Activated naive CD4-positive, alpha-beta T cell treated with Interleukin-2 at 50 U/mL for 16 hours (primary cell): ENCODE measurements at regions not wholly inside any gene's neighbourhood (a gene's known extent, or its start where the extent isn't known, plus 50 kb on each side); places are given as distances from the start of the nearest gene placed in this dataset.

Source experiments
- DNase-seq: peaks from one replicate; pipeline ENCODE4 v3.0.0-alpha.2; 2020

DNA sequence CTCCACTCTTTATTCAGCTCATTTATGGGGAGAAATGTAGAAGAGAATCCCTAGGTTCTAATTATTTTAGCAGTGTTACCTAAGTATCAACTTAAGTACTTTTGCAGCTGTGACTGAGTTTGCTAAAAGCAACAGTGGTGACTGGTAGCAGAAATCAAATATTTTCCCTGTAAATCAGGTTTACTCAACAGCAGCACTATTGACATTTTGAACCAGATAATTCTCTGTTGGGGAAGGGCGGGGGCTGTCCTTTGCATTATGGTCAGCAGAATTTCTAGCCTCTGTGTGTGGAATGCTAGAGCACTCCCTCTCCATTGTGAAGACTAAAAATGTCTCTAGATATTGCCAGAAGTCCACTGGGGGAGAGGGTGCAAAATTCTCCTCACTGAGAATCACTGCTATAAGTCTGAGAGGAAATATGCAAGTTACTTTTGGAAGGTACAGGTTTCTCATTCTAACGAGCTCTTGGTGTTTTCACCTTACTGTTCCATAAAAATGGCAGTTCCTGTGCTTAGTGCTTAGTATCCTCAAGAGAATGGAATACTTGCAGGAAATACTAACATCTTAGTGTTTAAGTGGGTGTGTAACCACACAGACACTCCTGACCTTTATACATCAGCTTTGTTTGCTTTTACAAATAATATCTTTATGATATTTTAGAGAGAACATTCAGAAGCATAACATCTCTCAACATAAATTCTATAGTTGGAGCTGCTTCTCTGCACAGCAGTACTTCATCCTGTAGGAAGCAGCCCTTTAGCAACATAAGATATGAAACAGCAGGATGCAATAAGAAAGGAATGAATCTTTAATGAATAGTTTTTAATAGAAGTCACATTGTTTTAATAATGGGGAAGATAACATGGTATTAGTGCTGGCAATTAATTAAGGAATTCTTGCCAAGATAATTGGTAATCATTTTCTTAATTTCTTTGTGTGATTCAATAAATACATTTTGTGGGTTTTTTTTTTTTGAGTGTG, 246.5 kb upstream of the GOLIM4 start:
- no peak for DNase-seq

DNA sequence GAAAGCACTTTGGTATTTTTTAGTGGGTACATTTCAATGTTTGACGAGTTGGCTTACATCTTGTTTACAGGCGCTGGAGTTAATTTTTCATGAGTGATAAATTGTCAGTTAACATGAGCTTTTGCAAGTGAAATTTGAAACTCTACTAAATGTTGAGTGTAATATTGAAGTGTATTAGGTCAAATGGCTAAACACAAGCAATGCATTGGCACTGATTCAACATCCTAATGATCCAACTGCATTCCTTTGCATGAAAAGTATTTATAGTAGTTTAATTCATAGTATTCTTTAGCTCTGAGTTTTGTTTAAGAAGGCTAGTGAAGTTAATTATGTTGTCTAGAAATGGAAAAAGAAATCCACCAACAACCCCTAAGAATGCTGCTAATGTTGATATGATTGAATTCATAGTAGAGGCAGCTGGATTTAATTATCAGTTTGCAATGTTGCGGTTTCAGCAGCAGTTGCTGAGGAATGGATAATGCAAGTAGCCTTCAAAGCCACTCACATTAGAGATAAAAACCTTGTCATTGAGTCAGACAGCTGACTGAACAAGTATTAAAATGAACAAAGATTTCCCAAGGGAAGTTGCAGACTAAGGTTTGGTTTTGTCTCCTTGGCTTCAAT, 245.6 kb upstream of the GOLIM4 start:
- no peak for DNase-seq

DNA sequence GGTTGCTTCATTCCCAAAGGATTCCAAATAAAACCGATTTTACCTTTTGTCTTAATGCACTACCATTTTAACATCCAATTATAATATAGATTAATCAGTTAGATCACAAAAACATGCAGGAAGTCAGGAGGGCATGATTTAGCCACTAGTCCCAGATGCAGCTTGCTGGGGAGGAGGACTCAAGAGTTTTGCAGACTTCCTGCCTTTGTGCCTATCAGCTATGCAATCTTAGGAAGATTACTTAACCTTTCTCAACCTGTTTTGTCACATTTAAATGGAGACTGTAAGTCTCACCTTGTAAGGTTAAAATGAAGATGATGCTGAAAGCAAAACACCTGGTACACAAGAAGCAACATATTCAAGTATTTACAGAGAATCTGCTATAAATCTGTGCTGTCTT, 242.4 kb upstream of the GOLIM4 start:
- no peak for DNase-seq

DNA sequence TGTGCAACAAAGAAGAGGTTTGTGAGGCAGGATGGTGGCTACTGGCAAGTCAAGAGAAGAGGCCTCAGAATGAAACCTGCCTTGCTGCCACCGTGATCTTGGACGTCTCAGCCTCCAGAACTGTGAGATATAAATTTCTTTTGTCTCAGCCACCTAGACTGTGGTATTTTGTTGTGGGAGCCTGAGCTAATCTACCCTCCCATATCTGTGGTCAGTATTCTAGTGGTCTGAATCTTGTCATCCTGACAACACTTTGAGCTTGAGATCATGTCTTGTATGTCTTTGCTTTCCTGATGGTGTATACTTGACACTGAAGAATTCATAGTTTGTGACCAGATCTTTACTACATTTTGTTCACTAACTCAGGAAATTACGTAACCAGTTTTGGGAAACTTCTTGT, 240.6 kb upstream of the GOLIM4 start:
- no peak for DNase-seq

DNA sequence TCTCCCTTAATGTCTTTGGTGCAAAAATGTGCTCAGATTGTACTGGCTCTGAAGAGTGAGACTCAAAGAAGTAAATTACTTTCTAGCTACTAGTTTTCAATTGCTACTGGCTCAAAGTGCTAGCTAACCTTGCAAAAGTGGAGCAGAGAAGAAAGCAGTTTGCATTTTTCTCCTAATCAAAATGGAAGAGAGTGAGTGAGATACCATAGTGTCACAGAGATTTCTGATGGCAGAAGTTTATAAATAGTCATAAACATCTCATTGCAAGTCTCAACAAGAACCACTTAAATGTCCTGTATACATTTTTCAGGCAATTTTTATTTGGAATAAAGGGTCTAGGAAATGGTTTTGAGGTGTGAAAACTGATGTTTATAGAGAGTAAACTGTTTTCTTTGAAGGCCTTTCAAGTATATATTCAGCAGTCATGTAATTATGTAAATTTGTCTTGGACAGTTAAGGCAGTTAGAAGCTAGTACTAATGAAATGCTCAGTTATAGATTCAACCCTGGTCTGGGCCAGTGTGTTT, 237.7 kb upstream of the GOLIM4 start:
- DNase-seq = no peak

DNA sequence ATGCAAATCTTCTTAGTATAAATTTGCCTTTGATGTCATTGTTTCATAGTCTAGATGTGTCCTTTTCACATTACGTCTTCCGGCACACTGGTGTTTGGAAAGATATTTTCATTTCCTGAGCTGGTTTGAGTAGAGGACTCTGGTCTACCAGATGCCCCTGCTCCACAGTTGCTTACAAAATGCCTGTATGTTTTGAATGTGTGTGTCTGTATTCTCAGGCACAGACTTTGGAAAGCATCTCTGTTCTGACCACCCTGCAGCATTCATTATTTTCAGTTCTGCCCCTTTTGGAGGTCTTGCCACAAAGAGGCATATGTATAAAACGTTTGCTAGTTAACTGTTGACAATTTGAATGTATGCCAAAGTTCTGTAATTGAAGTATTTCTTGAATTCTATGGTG, 236.0 kb upstream of the GOLIM4 start:
- DNase-seq = no peak

DNA sequence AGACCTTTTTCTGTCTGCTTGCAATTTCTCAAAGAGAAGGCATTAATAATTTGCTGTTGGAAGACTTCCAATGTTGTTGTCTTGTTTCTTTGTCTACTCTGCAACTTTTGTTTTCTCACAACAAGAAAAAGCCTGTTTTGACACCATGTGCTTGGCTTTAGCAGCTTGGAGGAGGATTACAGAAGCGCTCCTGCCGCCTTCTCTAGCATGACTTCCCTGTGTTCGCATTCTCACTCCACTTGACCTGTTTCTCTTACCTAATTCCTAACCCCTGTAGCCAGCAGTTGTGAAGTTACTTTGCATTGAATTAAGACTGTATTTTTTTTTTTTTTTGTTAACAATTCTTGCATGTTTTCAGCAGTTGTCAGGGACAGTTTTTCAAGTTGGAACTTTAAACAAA, 235.3 kb upstream of the GOLIM4 start:
- no peak for DNase-seq

DNA sequence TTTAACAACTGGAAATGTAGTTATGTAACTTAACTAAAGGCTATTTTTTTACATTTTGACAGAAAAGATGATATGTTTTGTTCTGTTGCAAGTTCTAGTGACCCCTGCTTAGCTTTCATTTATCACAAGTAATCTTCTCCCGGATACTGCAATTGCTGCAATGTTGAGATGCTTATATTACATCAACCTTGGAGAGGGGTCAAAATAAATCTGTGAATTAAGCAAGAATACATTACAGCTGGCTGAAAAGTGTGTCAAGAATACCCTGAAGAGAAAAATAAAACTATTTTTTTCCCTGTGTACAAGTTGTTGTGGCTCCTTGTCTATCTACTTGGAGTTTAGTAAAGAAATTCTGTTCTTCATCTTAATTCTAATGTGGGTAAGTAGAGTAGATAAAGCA, 232.1 kb upstream of the GOLIM4 start:
- DNase-seq = no peak

DNA sequence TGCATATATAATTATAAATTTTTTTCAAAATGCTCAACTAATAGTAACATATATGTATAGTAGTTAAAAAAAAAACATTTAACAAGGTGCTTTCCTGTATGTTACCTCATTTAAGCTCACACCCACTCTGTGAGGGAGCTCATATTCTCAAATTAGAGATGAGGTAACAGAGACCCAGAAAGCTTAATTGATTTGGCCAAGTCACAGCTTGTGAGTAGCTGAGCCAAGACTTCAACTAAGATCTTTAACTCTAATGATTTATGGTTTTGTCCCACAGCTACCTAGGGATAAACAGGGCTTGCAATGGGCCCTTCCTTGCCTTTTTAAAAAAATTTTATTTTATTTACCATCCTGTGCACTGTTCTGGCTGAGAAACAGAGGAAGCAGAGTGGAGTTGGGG, 230.0 kb upstream of the GOLIM4 start:
- DNase-seq = no peak

DNA sequence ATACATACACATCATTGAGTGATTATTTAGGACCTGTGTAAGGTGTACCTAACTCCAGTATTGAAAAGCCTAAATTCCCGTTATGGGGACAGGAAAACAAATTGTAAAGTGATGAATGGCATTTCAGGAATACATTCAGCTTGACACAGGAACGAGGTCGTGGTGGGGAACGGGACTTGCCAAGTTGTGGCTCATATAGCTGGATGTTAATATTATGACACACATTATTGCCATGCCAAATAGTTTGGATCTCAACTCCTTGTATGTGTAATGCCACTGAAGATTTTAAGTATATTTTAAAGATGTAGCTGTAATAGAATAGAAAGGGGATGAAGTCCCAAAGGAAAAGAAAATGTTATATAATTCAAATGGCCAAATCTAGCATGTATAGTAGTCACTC, 227.2 kb upstream of the GOLIM4 start:
- no peak for DNase-seq

DNA sequence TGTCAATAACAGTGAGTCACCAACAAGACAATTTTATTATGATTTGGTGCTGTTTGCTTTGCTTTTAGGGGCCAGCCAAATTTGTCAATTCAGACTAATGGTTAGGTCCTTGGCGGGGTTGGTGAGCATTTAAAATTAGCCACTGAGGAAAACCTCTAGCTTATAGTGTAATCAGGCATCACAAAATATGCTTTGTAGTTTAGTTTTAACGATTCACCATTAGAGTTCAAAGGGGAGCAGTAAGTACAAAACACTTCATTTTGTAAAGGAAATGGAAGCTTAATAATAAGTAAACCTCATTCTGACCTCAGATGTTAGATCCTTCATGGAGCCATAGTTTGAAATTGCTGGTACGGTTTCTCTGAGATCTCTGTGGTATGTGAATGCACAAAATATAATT, 218.4 kb upstream of the GOLIM4 start:
- no peak for DNase-seq

DNA sequence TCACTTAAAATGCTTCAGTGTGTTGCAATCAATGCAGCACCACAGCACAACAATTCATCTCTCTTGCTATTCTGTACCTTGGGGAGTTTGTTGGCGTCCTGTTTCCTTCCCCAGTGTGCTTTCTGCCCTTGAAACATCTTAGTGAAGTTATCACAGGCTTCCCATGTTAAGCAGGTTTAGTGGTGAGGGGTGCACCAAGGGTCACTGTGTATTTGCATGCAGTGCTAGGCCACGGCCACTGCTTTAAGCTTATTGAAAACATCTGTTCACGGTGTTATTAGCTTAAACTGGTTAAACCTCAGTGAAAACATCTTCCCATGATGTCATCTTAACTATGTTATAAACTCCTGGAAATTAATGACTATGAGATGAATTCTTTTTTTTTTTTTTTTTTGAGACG, 217.3 kb upstream of the GOLIM4 start:
- no peak for DNase-seq

DNA sequence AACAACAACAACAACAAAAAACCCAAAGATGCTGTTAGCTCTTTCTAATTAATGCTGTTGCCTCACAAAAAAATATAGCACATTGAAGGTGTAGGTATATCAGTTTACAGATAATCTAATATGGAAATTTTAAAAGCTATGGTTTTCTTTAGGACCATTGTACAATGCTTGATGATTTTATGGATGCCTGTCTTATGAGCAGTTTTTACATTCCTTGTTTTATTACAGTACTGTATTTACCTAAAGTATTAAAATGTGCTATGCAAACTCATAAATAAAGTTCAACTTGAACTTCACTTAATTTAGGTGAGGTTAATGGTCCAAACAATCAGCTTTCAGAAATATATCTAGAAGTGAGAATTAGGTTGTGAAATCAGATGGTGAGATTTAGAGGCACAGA, 212.2 kb upstream of the GOLIM4 start:
- no peak for DNase-seq

DNA sequence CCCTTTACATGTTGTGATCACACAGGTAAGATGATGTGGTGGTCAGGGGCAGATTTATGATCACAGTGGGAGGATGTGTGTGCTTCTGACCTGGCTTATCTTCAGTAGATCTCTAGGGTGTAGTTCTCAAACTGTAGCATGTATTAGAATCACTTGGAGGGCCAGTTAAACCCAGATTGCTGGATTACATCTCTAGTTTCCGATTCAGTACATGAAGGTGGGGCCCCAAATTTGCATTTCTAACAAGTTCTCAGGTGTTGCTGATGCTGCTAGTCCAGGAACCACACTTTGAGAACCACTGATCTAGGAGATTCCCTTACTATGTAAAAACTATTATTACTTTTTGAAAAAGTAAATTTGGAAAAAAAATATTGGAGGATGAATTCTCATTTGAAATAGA, 199.3 kb upstream of the GOLIM4 start:
- no peak for DNase-seq

DNA sequence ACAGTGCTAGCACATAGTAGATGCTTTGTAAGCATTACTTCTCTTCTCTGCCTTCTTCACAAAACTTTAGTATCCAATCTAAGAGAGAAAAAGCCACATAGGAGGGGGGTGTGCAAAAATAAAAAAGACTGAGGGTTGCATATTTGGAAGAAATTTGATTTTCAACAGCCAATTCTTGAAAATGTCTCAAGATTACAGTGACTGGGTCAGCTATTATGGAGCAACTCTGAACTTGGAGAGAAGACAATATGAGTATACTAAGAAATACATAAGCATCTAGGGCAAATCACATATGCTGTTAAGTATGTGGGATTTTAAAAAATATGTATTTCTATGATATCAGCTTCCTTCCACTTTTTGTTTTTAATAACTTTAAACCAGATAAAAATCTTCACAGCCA, 196.6 kb upstream of the GOLIM4 start:
- DNase-seq = no peak

DNA sequence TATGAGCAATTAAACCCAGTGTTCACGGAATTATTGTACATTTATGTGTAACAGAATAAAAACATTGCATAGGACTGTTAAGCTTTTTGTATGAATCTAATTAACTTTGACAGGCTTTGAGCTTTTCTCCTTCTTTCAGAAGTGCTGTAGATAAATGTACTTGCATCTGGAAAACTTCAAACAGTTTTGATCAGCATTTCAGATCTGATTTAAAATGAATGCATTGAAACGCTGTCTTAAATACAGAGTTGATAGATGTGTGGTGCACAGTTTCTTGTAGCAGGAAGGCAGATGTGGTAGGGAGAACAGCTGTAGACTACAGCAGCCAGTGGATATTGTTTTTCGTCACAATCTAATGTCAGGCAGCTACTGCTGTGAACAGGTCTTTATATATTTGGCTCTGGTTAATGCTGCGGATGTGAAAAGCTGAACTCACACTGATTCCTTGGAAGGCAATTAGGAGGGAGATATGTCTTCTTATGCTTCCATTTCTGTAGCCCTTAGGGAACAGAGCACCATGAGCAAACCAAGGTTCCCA, 193.8 kb upstream of the GOLIM4 start:
- no peak for DNase-seq

DNA sequence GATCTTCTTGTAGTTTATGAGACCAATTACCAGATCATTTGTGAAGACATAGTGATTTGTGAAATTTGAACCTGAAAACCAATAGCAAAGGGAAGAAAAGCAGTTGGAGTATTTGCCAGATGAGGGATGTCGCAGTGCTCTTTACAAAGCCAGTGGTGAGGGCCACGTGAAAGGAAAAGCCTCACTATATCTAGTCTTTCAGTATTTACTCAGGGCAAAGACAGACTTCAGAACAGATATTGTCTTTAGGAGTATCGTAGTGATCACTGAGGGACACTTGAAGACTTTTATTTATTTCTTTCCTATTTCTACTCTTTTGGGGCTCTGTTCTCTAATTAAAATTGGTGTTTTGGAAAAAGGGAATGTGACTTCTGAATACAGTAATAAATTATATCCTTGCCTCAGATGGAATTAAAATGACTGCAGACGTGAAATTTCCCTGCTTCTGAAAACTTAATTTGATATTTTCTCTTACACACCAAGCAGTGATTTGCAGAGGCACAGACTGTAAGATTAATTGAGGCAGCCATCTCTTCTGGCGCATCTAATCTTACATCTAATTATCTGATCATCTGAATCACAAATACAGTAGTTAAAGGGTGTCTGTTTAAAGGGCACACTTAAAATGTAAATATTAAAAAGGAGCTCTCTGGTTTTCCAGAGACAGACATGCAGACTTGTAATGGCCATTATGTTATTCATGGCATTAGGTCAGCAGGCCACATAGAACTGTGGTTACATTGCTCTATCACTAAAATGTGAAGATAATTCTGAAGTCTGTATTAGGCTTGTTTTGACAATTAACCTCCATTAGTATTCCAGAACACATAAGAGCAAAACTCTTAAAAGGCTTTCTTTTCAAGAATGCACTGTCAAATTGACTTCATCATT, 193.0 kb upstream of the GOLIM4 start:
- no peak for DNase-seq

DNA sequence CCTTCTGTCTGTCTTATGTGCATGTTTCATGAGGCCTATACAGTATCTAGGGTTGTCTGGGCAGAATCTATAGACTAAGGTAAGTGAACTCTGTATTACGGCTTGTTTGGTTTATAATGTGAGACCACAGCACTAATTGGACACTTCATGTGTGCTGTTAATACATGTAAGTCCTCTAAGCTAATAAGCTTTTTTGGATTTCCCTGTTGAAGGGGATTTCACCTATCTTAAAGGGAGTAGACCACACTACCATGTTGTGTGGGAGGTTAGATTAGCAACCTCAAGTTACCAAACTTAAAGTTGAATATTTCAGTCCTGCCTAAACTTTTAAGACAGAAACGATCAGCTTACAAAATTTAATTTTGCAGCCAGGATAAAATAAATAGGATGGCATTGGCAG, 189.8 kb upstream of the GOLIM4 start:
- DNase-seq = no peak

DNA sequence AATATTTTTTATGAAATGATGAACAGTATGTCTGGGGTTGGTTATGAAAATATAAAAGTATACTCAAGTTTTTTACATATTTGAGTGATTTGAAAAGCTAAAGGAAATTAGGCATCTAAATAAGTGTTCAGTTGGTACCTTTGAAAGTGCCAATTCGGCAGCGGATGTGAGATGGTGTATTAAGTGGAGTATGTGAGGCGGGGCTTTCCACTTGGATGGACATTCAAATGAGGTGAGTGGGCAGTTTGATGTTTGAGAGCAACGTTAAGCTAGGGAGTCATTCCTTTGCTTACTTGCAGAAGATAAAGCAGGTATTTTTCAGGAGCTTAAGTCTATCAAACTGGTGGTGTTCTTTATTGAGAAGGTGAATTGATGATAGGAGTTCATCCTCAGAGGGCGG, 189.0 kb upstream of the GOLIM4 start:
- no peak for DNase-seq

DNA sequence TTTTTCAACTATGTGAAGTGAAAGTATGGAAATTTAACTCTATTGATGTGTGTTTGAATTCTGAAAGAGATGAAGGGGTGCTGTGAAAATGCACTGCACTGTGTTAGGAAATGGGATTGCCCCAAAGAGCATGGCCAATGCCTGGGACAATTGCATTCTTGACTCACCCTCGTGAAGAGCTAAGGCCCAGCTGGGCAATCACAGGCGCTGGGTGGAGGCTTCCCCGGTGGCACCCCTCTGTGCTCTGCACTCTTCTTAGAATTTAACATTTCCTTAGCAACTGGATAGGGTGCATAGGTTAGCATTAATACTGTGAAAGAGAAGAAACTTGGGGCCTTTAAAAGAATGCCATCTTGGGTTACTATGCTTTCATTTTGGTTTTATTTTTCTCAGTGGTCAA, 179.9 kb upstream of the GOLIM4 start:
- DNase-seq = no peak

DNA sequence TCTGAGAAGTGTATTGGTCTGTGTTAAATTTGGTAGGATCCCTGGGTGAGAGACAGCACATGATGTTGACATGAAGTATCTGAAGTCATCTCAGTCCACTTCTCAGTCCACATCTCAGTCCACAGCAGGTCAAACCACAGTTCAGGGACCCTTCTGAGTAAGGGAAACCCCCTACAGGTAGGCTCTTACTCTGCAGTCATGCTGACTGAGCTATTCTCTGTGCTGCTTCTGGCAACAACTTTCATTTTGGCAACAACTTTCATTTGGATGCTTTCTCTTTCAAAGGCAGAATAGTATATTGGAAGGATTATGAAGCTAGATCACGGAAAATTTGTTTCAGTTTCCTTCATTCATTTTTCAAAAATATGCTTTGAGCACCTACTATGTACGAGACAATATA, 178.2 kb upstream of the GOLIM4 start:
- DNase-seq = no peak

DNA sequence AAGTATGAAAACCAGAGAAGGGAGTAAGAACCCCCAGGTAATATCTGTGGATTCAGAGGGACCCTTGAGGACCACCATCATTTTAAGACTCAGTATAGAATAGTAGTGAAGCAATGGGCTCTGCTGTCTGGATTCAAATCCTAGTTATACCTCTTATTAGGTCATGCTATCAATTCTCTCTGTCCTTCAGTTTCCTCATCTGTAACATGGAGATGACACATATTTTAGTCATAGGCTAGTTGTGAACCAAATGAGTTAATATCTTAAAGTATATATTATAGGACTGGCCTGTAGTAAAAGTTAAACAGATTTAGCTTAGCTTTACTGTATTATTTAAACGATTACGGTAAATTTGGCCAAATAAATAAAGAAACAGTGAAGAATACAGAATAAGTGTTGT, 177.3 kb upstream of the GOLIM4 start:
- DNase-seq = no peak
